ENCODE measurements at regions not wholly inside any gene's neighbourhood (a gene's known extent, or its start where the extent isn't known, plus 50 kb on each side); places are given as distances from the start of the nearest gene placed in this dataset.
A peak's percentile ranks its signal among the peaks of the same experiment; 100 is the strongest.

- peak overlapping the region in 1 of 7 donors; percentile 19 for H3K27ac Mint-ChIP-seq
- no peak overlapping the region for H3K27ac ChIP-seq (ENCODE audit: low read depth in 1 of 2, low read length in 2 of 2)
- peaks cover 0 to 13% (median 4%) of the 10 kb centered on the region in 7 donors for H3K9me3 Mint-ChIP-seq
- H3K36me3 Mint-ChIP-seq, result no peaks in the 10 kb centered on the region
- H3K4me3 Mint-ChIP-seq, result no peak overlapping the region
- no peaks in the 10 kb centered on the region for H3K79me2 ChIP-seq (ENCODE audit: insufficient read depth, low read length)
- H3K4me1 ChIP-seq (ENCODE audit: control insufficient read depth in 1 of 2, insufficient read depth in 2 of 2, low read length in 2 of 2), result no peaks in the 10 kb centered on the region
- no peaks in the 10 kb centered on the region for H4K20me1 ChIP-seq (ENCODE audit: insufficient read depth, low read length)
- no peak for TF ChIP-seq CTCF (IDR thresholded peaks at IDR 0.05)
- H3K27me3 Mint-ChIP-seq (ENCODE audit: low read depth in 3 of 3), result peaks cover 0 to 9% (median 3%) of the 10 kb centered on the region in 3 donors
- no peak for DNase-seq
- H3K36me3 ChIP-seq (replicated peaks in 1 of 2; ENCODE audit: control insufficient read depth in 1 of 2, insufficient read depth in 2 of 2, low read length in 2 of 2), result no peaks in the 10 kb centered on the region
- peaks cover 0 to 1% of the 10 kb centered on the region in 2 donors for H3K27me3 ChIP-seq (ENCODE audit: control insufficient read depth in 2 of 2, insufficient read depth in 2 of 2, low read length in 2 of 2)
- H3K4me1 Mint-ChIP-seq, result peaks cover 6% of the 10 kb centered on the region
- 76% methylated on average over 7 of the region's 10 CpGs for WGBS (ENCODE audit: insufficient coverage)
- H3K4me3 ChIP-seq (replicated peaks in 1 of 3; ENCODE audit: low read depth in 2 of 3, low read length in 3 of 3), result no peak overlapping the region
- H3K9ac ChIP-seq (ENCODE audit: insufficient read depth, low read length, poor library complexity, severe bottlenecking), result no peak overlapping the region
- H3K9me3 ChIP-seq (replicated peaks in 1 of 2; ENCODE audit: control insufficient read depth in 1 of 2, insufficient read depth in 1 of 2, low read length in 2 of 2), result peaks cover 0 to 1% of the 10 kb centered on the region in 2 donors
- intact Hi-C loops (cut with micrococcal nuclease), result no loop called here
- H2AFZ ChIP-seq (ENCODE audit: insufficient read depth, low read depth, low read length, poor library complexity, severe bottlenecking), result no peak overlapping the region
- no peak overlapping the region for H3K4me2 ChIP-seq (replicated peaks; ENCODE audit: extremely low read depth, low read length, poor library complexity, severe bottlenecking)
Observed at GRCh38 chr2:20111311-20112131, 60.1 kb upstream of the LAPTM4A start.

GRCh38 chr2:20110876-20111275 lies 59.4 kb upstream of the LAPTM4A start:
- no peak overlapping the region for H3K4me3 ChIP-seq (replicated peaks in 1 of 3; ENCODE audit: low read depth in 2 of 3, low read length in 3 of 3)
- peaks cover 0 to 6% of the 10 kb centered on the region in 2 donors for H3K27me3 ChIP-seq (ENCODE audit: control insufficient read depth in 2 of 2, insufficient read depth in 2 of 2, low read length in 2 of 2)
- peaks cover under 1 to 15% (median 10%) of the 10 kb centered on the region in 3 donors for H3K27me3 Mint-ChIP-seq (ENCODE audit: low read depth in 3 of 3)
- no peak for DNase-seq
- peaks cover 0 to 17% (median 10%) of the 10 kb centered on the region in 7 donors for H3K9me3 Mint-ChIP-seq
- 84% methylated on average over 4 of the region's 7 CpGs for WGBS (ENCODE audit: insufficient coverage)
- no peaks in the 10 kb centered on the region for H4K20me1 ChIP-seq (ENCODE audit: insufficient read depth, low read length)
- no peaks in the 10 kb centered on the region for H3K4me1 ChIP-seq (ENCODE audit: control insufficient read depth in 1 of 2, insufficient read depth in 2 of 2, low read length in 2 of 2)
- H3K27ac Mint-ChIP-seq, result peak overlapping the region in 2 of 7 donors; percentile 19 to 58
- no peak overlapping the region for H2AFZ ChIP-seq (ENCODE audit: insufficient read depth, low read depth, low read length, poor library complexity, severe bottlenecking)
- H3K79me2 ChIP-seq (ENCODE audit: insufficient read depth, low read length), result no peaks in the 10 kb centered on the region
- no peaks in the 10 kb centered on the region for H3K36me3 ChIP-seq (replicated peaks in 1 of 2; ENCODE audit: control insufficient read depth in 1 of 2, insufficient read depth in 2 of 2, low read length in 2 of 2)
- H3K36me3 Mint-ChIP-seq, result no peaks in the 10 kb centered on the region
- intact Hi-C loops (cut with micrococcal nuclease), result no loop called here
- H3K4me3 Mint-ChIP-seq, result no peak overlapping the region
- H3K4me2 ChIP-seq (replicated peaks; ENCODE audit: extremely low read depth, low read length, poor library complexity, severe bottlenecking), result no peak overlapping the region
- peaks cover 3 to 8% of the 10 kb centered on the region in 2 donors for H3K9me3 ChIP-seq (replicated peaks in 1 of 2; ENCODE audit: control insufficient read depth in 1 of 2, insufficient read depth in 1 of 2, low read length in 2 of 2)
- no peak overlapping the region for H3K27ac ChIP-seq (ENCODE audit: low read depth in 1 of 2, low read length in 2 of 2)
- H3K9ac ChIP-seq (ENCODE audit: insufficient read depth, low read length, poor library complexity, severe bottlenecking), result no peak overlapping the region
- H3K4me1 Mint-ChIP-seq, result peaks cover 8% of the 10 kb centered on the region
- TF ChIP-seq CTCF (IDR thresholded peaks at IDR 0.05), result no peak
